HG03095 (cell line): ENCODE measurements at regions not wholly inside any gene's neighbourhood (a gene's known extent, or its start where the extent isn't known, plus 50 kb on each side); places are given as distances from the start of the nearest gene placed in this dataset.

Source experiments
- ATAC-seq: cut with Tn5 transposase; IDR thresholded peaks from one replicate; pipeline ENCODE4 v1.9.1; 2021; ENCODE audit warnings: moderate library complexity; ENCODE audit not compliant: unreplicated experiment

DNA sequence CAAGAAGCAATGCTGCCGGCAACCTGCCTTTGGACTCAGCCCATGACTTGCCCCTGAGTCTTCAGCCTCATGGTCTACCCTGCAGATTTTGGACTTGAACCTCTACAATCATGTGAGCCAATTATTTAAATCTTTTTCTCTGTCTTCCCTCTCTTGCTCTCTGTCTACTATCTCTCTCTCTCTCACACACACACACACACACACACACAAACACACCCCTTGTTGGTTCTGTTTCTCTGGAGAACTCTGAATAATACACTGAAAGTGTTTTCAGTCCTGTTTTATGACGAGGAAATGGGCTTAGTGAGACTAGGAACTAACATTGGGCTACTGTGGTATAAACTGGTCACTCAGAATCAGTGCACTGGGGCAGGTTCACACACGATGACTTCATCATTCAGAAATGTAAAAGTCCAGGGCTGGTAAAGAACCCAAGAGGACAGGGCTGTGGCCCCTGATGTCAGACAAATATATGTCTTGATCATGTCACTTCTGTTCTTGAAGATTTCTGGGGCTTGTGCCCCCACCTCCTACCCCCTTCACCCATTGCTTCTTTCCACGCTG is 266.1 kb upstream of the SIX2 start:
- no peak for ATAC-seq

DNA sequence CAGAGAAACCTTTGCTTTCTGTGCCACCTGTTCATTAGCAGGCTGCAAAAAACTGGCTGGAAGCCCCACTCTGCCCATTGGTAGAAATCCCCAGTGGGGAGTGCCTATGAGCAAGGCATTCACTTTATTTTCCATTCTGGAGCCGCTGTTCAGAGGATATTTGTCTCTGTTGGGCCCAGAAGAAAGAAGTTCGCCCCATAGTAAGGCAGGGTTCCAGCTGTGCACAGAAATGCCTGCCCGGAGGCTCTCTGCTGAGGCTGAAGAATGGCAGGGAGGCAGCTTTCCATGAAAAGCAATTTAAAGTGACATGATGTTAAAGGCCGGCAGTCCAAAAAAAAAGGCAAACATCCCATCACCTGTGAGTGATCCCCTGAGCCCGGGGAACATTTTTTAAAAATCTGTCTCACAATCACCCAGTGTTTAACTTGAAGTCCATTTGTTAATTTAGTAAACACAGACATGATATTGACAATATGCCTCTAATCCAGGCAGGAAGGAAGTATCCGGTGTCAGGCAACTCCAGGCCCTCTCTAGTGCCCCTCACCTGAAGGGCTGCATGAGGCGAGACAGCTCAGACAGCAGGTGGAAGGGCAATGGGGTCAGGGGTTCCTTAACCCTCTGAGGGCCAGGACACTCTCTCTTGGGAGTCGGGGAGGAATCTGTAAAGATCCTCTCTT is 265.1 kb upstream of the SIX2 start:
- no peak for ATAC-seq

DNA sequence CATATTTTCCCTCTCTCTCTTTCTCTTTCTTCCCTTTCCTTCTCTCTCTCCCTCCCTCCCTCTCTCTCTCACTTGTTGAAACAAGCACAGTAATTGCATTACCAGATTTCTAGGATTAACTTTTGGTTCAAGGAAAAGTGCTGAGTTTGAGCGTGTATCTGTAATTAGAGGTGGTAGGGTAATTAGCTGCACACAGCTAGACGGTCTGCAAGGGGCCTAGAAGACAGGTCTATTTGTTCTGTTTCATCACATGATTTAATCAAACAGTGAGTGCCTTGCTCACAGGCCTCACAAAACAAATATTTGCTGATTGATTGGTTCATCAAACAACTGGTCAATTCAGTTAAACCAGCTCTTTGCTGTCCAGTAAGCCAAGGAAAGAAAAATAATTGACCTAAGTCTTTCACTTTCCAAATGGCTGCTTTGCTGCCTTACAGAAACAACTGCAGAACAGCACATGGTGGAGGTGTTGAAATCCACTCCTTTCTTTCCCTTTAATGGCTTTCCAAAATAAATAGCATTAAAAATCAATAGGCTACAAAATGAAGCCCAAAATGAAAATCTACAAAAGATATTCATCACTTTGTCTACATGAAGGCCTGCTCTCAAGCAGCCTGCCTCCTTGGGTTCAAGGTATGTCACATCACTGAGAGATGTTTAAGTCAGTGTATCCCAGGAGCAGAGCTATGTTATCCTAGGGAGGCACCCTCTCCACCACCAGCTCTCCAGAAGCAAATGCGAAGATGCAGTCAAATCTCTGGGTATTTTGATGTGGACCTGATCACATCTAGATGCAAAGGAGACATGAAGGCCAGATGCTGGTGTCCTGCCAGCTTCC is 264.4 kb upstream of the SIX2 start:
- ATAC-seq = no peak

DNA sequence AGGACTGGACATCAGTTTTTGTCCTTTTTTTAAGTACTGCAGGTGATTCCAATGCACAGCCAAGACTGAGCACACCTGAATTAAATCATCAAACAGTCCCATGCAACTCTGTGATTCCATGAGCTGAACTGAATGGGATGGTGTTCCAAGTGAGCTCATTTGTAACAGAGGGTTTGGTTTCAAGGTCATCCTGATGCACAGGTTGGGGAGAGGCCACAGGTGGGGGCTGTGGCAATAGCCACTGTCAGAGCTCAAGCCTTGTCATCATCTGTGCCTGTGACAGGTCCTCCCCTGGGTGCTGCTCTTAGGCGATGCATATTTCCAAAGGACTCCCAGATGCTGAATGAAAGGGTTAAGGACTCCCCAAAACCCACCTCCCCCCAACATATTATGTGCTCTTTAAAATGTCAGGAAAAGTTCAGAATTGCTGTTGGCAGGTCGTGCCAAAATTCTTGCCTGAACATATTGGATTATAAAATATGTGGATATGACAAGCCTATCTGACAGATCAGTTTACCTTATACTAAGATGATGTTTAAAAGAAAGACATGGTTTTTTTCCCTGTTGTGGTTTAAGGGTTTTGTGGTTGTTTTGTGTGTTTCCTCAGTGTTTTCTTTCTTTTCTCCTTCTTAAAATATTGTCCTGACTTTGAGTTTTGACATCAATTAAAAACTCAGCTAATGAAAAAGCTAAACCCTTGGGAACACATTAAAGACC is 263.5 kb upstream of the SIX2 start:
- ATAC-seq = no peak

DNA sequence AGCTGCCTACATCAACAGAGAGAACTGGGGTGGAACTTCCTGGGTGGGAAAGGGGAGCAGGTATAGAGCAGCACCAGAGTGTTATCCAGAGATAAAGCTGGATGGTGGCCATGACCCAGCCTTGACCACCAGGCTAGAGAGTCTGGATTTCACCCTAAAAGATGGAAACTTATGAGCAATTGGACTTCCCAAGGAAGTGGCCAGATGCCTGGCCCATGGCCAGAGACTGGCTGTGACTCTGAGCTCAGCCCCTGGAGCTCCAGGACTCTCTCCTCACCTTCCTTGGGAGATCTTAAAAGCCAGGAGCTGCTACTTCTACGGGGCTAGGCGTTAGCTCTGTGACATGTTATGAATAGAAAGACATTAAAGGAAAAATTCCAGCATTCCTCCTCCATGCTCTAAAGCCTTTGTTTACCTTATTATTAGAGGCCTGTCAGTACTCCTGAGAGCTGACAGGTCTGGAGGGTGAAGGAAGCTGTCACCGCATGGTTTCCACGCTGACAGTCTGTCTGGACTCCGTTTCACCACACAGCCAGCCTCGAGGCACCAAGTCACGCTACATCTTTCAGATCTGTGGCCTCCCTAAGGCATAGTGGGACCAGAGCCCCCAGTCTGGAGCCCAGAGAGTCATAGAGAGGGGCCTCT is 260.0 kb upstream of the SIX2 start:
- no peak for ATAC-seq

DNA sequence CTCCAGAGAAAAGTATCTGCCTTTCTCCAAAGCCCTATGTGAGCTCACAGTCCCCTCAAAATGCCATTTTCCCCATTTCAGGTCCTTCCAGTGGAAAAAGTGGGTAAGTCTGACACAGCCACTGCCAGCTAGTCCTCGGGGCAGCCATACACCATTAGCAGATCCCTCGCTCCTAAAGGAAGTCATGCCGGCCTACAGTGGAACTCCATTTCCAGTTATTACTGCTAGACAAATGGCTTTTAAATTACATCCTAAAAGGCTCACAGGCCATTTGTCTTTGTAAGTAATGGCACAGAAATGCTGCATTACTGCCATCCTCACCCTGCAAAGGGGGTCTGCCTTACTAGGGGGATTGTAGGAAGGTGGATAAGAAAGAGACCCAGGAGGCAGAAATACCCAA is 259.4 kb upstream of the SIX2 start:
- ATAC-seq = no peak

DNA sequence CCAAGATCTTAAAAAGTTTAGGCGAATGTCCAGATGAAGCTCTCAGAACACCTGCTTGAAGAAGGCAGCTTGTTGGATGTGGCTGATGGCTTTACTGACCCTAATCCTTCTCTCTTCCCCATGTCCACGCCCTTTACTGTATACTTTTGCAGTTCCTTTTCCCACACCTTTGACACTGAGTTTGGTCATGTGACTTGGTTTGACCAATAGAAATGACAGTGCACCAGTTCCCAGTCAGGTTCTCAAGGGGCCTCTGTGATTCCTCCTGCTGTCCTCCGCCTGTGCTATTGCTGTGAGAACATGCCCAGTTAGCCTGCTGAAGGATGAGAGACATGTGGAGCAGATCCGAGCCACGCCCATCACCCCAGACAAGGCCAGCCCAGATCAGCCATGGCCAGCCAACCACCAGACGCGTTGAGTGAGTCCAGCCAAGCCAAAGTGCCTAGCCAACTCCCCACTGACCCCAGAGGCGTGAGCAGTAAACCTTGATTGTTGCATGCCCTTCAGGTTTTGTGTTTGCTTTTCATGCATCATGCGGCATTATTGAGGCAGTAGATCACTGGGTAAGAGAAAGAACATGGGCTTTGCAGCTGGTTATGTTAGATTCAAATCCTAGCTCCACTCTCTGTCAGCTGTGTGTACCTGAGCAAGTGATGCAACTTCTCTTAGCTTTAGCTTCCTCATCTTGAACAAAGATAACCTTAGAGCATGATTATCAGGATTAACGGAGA is 258.0 kb upstream of the SIX2 start:
- no peak for ATAC-seq

DNA sequence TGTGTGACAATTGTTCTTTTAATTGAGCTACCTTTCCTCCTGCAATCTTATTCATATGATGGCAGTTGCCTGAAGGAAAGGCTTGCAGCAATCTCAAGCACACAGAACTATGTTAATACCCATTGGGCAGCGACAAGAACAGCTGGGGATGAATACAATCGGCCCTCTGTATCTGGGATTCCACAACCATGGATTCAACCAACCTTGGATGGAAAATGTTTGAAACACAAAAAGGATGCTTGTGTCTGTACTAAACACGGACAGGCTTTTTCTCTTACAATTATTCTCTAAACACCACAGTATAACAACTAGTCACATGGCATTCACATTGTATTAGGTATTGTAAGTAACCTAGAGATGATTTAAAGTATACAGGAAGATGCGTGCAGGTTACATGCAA is 256.1 kb upstream of the SIX2 start:
- no peak for ATAC-seq

DNA sequence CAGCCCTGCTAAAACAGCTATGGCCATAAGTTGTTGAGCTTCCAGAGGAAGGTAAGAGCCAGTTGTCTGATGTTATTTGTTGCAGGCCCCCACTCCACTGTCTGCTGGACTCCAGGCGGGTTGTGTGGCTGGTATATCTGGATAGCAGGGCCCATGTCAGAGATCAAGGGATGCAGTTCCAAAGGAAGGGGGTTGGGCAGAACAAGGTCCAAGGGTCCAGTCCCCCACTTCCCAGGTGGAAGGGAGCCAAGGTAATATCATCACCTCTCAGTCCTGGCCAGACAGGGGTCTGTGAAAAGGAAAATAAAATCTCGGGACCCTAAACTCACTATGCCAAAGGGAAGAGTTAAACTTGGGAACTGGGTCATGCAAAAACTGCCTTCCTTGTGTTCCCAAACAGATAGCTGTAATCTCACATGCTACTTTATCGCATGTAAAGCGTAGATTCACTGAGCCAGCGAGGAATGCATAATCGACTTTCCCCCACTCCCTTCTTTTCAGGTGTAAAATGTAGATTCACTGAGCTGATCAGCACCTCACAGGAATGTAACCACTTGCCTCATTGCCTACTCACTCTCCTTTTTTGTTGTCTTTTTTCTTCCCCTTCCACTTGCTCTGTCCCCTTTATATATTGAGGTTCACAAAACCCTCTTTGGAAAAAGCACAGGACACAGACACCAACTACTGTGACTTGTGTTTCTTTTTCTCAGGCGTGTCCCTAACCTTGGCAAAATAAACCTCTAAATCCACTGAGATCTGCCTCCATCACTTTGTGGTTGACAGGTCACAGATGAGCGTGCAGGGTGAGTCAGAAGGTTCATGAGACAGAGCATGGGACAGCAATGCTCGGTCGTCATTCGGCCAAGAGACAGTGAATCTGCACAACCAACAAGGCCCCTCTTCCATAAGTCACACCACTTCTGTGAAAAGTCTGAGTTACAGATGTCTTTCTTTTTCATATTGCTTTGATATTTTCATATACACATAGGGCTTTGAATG is 255.3 kb upstream of the SIX2 start:
- ATAC-seq = no peak

DNA sequence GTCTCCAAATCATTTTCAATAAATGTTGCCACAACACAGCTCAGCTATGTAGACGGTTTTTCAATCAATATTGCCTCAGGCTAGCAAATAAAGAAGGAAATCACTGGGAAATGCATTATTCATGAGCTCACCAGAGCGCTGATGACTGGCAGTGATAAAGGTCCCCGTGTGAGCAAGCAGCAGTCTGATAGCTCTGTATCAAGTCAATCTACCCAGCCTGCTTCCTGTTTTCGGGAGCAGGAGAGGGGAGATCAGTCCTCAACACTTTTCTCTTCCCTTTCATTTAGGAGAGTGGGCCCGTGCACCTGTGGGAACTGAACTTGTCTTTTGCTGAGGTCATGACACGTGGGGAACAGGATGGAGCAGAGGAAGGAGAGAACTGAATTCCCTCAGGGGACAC is 253.9 kb upstream of the SIX2 start:
- no peak for ATAC-seq

DNA sequence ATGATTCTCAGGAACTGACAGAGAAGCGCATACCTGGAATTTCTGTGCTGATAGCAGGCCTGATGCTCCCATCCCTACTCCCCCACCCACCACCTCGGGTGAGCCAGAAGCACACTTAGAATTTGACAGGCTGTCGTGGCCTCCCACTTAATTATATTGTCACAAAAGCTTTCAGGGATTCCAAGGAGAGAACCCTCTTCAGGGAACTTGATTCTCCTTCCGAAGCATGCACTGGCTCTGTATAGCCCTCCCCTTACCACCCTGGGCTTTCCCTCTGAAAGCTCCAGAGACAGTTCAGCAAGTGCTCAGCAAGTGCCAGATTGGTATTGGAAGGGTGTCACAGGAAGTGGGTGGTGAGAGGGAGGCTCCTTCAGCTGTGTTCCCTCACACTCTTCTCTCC is 252.5 kb upstream of the SIX2 start:
- ATAC-seq = no peak

DNA sequence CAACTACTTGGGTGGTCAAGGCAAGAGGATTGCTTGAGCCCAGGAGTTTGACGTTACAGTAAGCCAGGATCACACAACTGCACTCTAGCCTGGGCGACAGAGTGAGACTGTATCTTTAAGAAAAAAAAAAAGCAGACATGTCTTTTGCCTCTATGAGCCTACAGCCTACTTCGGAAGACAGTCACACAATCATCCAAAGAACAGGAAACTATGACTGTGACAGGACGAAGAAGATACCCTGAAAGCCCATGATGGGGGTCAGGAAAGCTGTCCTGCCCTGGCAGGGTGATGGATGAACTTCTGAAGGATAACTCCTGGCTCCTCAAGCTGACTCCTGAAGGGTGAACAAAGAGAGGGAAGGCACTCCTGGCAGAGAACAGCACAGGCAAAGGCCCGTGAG is 251.7 kb upstream of the SIX2 start:
- no peak for ATAC-seq

DNA sequence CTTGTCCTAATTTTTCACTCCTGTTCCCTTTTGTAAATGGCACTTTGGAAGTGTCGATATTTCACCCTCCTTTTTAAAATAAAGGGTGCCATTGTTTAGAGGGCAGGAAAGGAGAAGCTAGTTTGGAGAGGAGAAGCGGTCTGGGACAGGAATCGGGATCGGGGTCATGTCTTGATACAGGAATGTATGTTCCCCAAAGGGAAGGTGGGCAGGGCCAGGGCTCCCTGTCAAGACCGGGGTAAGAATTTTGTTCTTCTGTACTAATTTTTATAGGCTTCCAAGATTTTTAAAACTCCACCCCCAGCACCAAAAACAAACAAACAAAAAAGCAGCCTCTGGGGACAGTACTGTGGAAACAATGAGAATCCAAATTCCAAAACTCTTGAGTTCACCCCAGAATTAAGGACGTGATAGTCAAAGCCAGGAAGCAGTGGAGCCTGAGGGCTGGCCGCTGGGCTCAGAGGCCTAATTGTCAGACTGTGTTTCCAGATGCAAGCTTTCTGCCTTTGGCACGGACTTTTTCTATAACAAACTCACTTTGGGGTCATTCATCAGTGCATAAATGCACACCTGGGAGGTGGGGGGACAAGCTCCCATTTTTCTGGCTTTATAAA is 250.4 kb upstream of the SIX2 start:
- no peak for ATAC-seq

DNA sequence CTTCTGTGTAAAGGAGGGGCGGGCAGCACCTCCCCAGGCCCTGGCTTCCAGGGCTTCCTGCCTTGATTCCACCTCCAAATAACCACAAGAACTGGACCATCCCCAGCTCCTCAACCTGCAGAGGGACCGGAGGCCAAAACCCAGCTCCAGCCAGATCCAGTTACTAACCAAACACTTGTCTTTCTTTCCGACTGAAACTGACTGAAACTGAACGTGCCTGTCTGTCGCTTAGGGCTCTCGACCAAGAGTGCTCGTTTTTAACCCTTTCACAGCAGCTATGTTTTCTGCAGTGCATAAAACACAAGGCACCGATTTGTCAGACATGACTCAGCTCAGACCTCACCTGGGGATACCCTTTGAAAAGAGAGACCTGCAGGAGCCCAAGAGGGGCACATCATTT is 249.9 kb upstream of the SIX2 start:
- ATAC-seq = no peak

DNA sequence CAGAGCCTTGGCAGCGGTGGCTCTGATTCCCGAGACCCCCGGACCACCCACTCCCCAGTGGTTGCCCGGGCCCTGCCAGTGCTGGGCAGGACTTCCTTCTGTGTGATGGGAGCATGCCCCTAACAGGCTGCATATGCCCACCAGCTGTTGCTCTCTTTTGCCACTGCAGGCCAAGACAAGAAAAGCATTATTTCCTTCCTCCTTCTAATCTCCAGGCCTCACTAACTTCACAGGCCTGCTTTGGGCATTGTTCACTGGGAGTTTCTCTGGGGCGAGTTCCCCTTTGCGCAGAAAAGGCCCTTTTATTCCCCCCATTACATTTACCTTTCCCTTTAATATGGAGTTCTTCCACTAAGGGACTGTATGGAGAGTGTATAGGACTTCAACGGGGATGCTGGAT is 249.1 kb upstream of the SIX2 start:
- ATAC-seq = no peak

DNA sequence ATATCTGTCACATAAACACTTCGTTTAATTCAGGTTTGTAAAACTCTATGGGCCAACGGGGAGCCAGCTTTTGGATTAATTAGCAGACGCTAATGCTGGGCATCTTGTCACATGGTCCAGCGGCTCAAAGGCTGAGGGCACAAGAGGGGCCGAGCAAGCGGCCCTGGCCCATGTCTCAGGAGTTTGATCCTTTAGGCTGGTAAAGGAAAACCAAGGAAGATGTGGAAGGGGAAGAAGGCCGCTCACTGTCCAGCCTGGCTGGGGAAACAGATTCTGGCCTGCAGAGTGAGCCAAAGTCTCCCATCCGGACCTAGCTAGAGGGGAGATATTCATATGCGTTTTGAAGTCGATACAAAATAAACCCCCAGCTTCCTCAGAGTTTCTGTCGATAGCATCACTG is 248.6 kb upstream of the SIX2 start:
- ATAC-seq = no peak

DNA sequence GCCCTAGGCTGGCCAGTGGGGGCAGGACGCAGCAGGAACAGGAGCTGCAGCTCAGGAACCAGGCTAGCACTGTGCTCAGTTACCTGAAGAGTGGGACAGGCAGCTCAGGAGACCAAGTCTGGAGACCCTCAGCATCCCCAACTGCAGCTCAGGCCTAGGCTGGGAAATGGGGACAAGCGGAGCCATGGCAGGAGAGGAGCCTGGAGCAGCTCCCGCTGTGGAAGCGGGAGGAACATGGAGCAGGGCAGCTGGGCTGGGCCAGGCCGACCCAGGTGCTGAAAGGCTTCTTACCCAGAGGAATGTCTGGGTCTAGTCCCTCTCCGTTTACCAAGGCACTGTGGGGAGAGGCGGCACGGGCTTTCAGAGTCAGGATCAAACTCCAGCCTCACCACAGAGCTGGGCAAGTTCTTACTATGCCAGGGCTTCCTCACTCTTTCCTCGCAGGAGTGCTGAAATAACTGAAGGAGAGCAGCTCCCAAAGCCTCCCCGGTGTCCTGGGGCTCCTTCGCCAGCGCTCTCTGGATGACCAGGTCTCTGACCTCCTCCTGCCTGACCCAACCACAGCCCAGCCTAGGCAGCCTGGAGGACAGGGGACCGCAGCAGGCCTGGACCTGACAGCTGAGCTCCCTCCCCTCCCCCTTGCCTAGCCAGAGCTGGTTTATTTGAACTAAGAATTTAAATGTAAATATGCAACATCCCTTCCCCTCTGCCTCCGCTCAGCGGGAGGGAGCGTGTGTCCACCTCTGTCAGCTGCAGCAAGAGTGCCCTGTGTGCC is 247.8 kb upstream of the SIX2 start:
- ATAC-seq = no peak
